B cell (primary cell): ENCODE measurements at regions not wholly inside any gene's neighbourhood (a gene's known extent, or its start where the extent isn't known, plus 50 kb on each side); places are given as distances from the start of the nearest gene placed in this dataset.

Experiments used
- ATAC-seq: fragments of 200-7000 bp; cut with Tn5 transposase; one replicate; pipeline ENCODE4 v1.10.0; 2021; ENCODE audit warnings: low read depth, mild to moderate bottlenecking, moderate number of reproducible peaks, moderate library complexity
- CTCF ChIA-PET: fragments of 350-600 bp; sonication (Branson Sonifier 250); formaldehyde crosslinking; loops from one replicate; lab custom pipeline; 2021; ENCODE audit warnings: antibody characterized with exemption, inconsistent platforms; lab: Charles Lee
- POLR2A ChIA-PET: fragments of 350-600 bp; sonication (Branson Sonifier 250); formaldehyde crosslinking; loops from one replicate; lab custom pipeline; 2021; ENCODE audit warnings: antibody characterized with exemption; lab: Charles Lee
- DNase-seq: peaks from one replicate; pipeline ENCODE4 v3.0.0; 2013
- H2AFZ ChIP-seq: 2 replicates; pipeline ENCODE4 v1.6.1; 2012; ENCODE audit warnings: mild to moderate bottlenecking, low read depth, low read length; ENCODE audit not compliant: insufficient read depth, poor library complexity, severe bottlenecking
- H3K27ac ChIP-seq, 2 donors: 1 replicate in 1 of 2; 2 replicates in 1 of 2; pipeline ENCODE4 v1.5.1; 2012 to 2013; ENCODE audit warnings: low read length in 2 of 2, mild to moderate bottlenecking in 2 of 2, moderate library complexity in 1 of 2
- H3K27me3 ChIP-seq, 4 experiments: fragments of 200-600 bp in 1 of 4; sonication (generic) in 1 of 4; replicated peaks in 1 of 4; 1 replicate in 2 of 4; 2 replicates in 2 of 4; pipeline versions ENCODE4 v1.6.1 to v1.7.0; 2013 to 2016; ENCODE audit warnings: low read length in 3 of 4, mild to moderate bottlenecking in 2 of 4, mixed read lengths in 1 of 4, moderate library complexity in 1 of 4; ENCODE audit not compliant: insufficient read depth in 4 of 4, control insufficient read depth in 3 of 4; ENCODE audit errors: control extremely low read depth in 1 of 4
- H3K36me3 ChIP-seq, 2 experiments: replicated peaks in 1 of 2; 1 replicate in 1 of 2; 2 replicates in 1 of 2; pipeline versions ENCODE4 v1.6.1 to v1.7.1; 2013; ENCODE audit warnings: low read length in 1 of 2; ENCODE audit not compliant: insufficient read depth in 2 of 2, control insufficient read depth in 1 of 2; ENCODE audit errors: control extremely low read depth in 1 of 2, extremely low read depth in 1 of 2
- H3K4me1 ChIP-seq, 2 donors: fragments of 200-600 bp in 1 of 2; sonication (generic) in 1 of 2; 1 replicate in 1 of 2; 2 replicates in 1 of 2; pipeline versions ENCODE4 v1.5.1 to v1.6.1; 2013 to 2017; ENCODE audit warnings: low read length in 2 of 2; ENCODE audit not compliant: control insufficient read depth in 2 of 2, insufficient read depth in 2 of 2
- H3K4me2 ChIP-seq: replicated peaks from 2 replicates; pipeline ENCODE3; 2012; ENCODE audit warnings: mild to moderate bottlenecking, low read depth, low read length; ENCODE audit not compliant: poor library complexity, severe bottlenecking
- H3K4me3 ChIP-seq, 5 experiments: fragments of 200-600 bp in 1 of 5; sonication (generic) in 1 of 5; 1 replicate in 3 of 5; 2 replicates in 2 of 5; pipeline versions ENCODE4 v1.5.1 to v1.7.0; 2011 to 2016; ENCODE audit warnings: low read length in 4 of 5, mild to moderate bottlenecking in 4 of 5, low read depth in 2 of 5, control low read depth in 1 of 5, moderate library complexity in 1 of 5; ENCODE audit not compliant: insufficient read depth in 1 of 5; ENCODE audit errors: control extremely low read depth in 1 of 5, extremely low read depth in 1 of 5
- H3K79me2 ChIP-seq: fragments of 200-600 bp; sonication (generic); one replicate; pipeline ENCODE4 v1.6.0; 2016; ENCODE audit warnings: low read length; ENCODE audit not compliant: control insufficient read depth, insufficient read depth
- H3K9ac ChIP-seq: fragments of 200-600 bp; sonication (generic); 2 replicates; pipeline ENCODE4 v1.6.1; 2017; ENCODE audit warnings: mild to moderate bottlenecking, low read length, moderate library complexity
- H3K9me3 ChIP-seq, 3 donors: one replicate each; pipeline versions ENCODE4 v1.6.1 to v1.7.1; 2013; ENCODE audit warnings: low read length in 2 of 3; ENCODE audit not compliant: control insufficient read depth in 2 of 3, insufficient read depth in 1 of 3; ENCODE audit errors: control extremely low read depth in 1 of 3
- H4K20me1 ChIP-seq: 2 replicates; pipeline ENCODE4 v1.6.0; 2012; ENCODE audit warnings: mild to moderate bottlenecking, low read length; ENCODE audit not compliant: insufficient read depth, control insufficient read depth, poor library complexity, severe bottlenecking
- H3K27ac Mint-ChIP-seq: one replicate; pipeline ENCODE4 v1.8.0; 2021; ENCODE audit warnings: mixed read lengths
- H3K27me3 Mint-ChIP-seq: one replicate; pipeline ENCODE4 v1.8.0; 2021; ENCODE audit warnings: mixed read lengths
- H3K4me1 Mint-ChIP-seq: one replicate; pipeline ENCODE4 v1.8.0; 2021; ENCODE audit warnings: mixed read lengths
- H3K4me3 Mint-ChIP-seq: one replicate; pipeline ENCODE4 v1.8.0; 2021; ENCODE audit warnings: mixed read lengths
- H3K9me3 Mint-ChIP-seq: one replicate; pipeline ENCODE4 v1.8.0; 2022; ENCODE audit warnings: mixed read lengths; ENCODE audit not compliant: insufficient read depth
- EZH2 ChIP-seq: IDR thresholded peaks from 2 replicates; pipeline ENCODE4 v1.6.1; 2012; ENCODE audit warnings: borderline replicate concordance, low read depth, mild to moderate bottlenecking, moderate library complexity, low read length; ENCODE audit not compliant: insufficient read depth, poor library complexity, severe bottlenecking
- WGBS: methylation state at CpG from one replicate; pipeline ENCODE4 v1.1.5; 2013; ENCODE audit warnings: missing lambda C conversion rate; ENCODE audit not compliant: insufficient coverage; 5-methylcytosine and 5-hydroxymethylcytosine counted together
- intact Hi-C: fragments of 100-400 bp; cut with micrococcal nuclease; formaldehyde crosslinking; loops from one replicate; pipeline ENCODE4 v1.10.0; 2022
- TF ChIP-seq, protein P1 (sequence below): fragments of 200-600 bp; IDR thresholded peaks from one replicate; pipeline ENCODE4 v1.8.0; 2022; ENCODE audit warnings: antibody characterized with exemption, mild to moderate bottlenecking

DNA sequence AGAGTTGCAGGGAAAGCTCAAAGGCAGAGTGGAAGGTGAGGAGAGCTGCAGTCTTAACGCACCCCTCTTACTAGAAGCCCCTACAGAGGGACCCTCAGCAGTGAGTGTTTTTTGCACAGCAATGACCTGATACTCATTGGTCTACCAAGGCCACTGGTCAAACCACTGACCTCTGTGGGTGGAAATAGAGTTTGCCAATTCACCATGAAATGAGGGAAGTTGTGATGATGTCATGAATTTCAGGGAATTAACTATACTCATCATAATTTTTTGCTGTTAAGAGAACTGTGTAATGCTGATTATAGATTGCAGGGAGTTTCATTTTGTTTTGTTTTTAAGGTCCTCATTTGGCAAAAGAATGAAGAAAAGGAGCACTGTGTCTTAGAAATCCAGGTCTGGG is 101.7 kb upstream of the SMAD3 start:
- Mint-ChIP-seq H3K4me3 (no peak overlapping the region), H3K27ac (no peak overlapping the region), H3K9me3 (no peaks in the 10 kb centered on the region), H3K4me1 (no peaks in the 10 kb centered on the region), H3K27me3 (no peaks in the 10 kb centered on the region)
- H3K4me3 ChIP-seq = no peak overlapping the region
- no peak for DNase-seq
- no peak overlapping the region for H3K27ac ChIP-seq
- ATAC-seq = no peak
- no peaks in the 10 kb centered on the region for H3K27me3 ChIP-seq
- no peaks in the 10 kb centered on the region for H3K4me1 ChIP-seq
- no peaks in the 10 kb centered on the region for H4K20me1 ChIP-seq
- no CpG with 5 or more reads among the region's 1 CpG for WGBS
- H2AFZ ChIP-seq = no peak overlapping the region
- ChIA-PET POLR2A (no interaction called here), CTCF (interaction anchor here (0.6 to 2.0 kb wide), 2 partner anchors 17 to 1113 kb away, joined by 3 to 6 read pairs; no protein-coding TSS in a partner anchor)
- H3K9me3 ChIP-seq = no peaks in the 10 kb centered on the region
- no peak overlapping the region for H3K4me2 ChIP-seq
- H3K79me2 ChIP-seq = no peaks in the 10 kb centered on the region
- H3K9ac ChIP-seq = no peak overlapping the region
- no peaks in the 10 kb centered on the region for H3K36me3 ChIP-seq
- intact Hi-C loops = no loop called here
- TF ChIP-seq, protein P1, sequence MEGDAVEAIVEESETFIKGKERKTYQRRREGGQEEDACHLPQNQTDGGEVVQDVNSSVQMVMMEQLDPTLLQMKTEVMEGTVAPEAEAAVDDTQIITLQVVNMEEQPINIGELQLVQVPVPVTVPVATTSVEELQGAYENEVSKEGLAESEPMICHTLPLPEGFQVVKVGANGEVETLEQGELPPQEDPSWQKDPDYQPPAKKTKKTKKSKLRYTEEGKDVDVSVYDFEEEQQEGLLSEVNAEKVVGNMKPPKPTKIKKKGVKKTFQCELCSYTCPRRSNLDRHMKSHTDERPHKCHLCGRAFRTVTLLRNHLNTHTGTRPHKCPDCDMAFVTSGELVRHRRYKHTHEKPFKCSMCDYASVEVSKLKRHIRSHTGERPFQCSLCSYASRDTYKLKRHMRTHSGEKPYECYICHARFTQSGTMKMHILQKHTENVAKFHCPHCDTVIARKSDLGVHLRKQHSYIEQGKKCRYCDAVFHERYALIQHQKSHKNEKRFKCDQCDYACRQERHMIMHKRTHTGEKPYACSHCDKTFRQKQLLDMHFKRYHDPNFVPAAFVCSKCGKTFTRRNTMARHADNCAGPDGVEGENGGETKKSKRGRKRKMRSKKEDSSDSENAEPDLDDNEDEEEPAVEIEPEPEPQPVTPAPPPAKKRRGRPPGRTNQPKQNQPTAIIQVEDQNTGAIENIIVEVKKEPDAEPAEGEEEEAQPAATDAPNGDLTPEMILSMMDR = no peak
- no peak for TF ChIP-seq EZH2

- no peak overlapping the region for H3K4me3 ChIP-seq
- H3K27me3 Mint-ChIP-seq = no peaks in the 10 kb centered on the region
- H3K79me2 ChIP-seq = no peaks in the 10 kb centered on the region
- no peaks in the 10 kb centered on the region for H3K9me3 Mint-ChIP-seq
- intact Hi-C loops = no loop called here
- H3K27ac ChIP-seq = no peak overlapping the region
- 95% methylated on average over 5 of the region's 9 CpGs for WGBS
- ATAC-seq (no peak), DNase-seq (no peak)
- no peaks in the 10 kb centered on the region for H3K9me3 ChIP-seq
- H2AFZ ChIP-seq = no peak overlapping the region
- H3K27ac Mint-ChIP-seq = no peak overlapping the region
- H3K27me3 ChIP-seq = no peaks in the 10 kb centered on the region
- no peak overlapping the region for H3K4me3 Mint-ChIP-seq
- CTCF ChIA-PET = interaction anchor here (0.6 to 1.3 kb wide), 2 partner anchors 18 to 1113 kb away, joined by 3 to 6 read pairs; no protein-coding TSS in a partner anchor
- no peaks in the 10 kb centered on the region for H3K4me1 ChIP-seq
- no peak overlapping the region for H3K4me2 ChIP-seq
- no peak overlapping the region for H3K9ac ChIP-seq
- TF ChIP-seq, protein P1 = no peak
- TF ChIP-seq EZH2 = no peak
- POLR2A ChIA-PET = no interaction called here
- H3K36me3 ChIP-seq = no peaks in the 10 kb centered on the region
- no peaks in the 10 kb centered on the region for H4K20me1 ChIP-seq
- H3K4me1 Mint-ChIP-seq = no peaks in the 10 kb centered on the region
These were observed 101.2 kb upstream of the SMAD3 start for GRCh38 chr15:66964111-66964738.
